SK-N-SH (cell line): ENCODE measurements at regions not wholly inside any gene's neighbourhood (a gene's known extent, or its start where the extent isn't known, plus 50 kb on each side); places are given as distances from the start of the nearest gene placed in this dataset.

Source experiments
- CTCF ChIA-PET: fragments of 300-600, 350-600 bp; formaldehyde crosslinking; extraction: SDS; loops from one replicate; lab custom pipeline; 2021; lab: Yijun Ruan, JAX
- POLR2A ChIA-PET: fragments of 350-600 bp; sonication (Branson Sonifier 250); formaldehyde crosslinking; extraction: SDS; loops from one replicate; lab custom pipeline; 2020; ENCODE audit warnings: antibody characterized with exemption, inconsistent platforms; lab: Yijun Ruan, JAX
- DNase-seq: peaks from one replicate; pipeline ENCODE4 v3.0.0; 2012
- H2AFZ ChIP-seq: fragments of 200-600 bp; sonication (generic); 2 replicates; pipeline ENCODE4 v1.8.1; 2016; ENCODE audit warnings: antibody characterized with exemption, mild to moderate bottlenecking, low read depth
- H3F3A ChIP-seq: fragments of 200-600 bp; sonication (generic); replicated peaks from 2 replicates; pipeline ENCODE3; 2016; ENCODE audit warnings: antibody characterized with exemption, mild to moderate bottlenecking; ENCODE audit not compliant: insufficient read depth
- H3K27ac ChIP-seq, 2 experiments: fragments of 200-500 bp in 1 of 2; fragments of 200-600 bp in 1 of 2; sonication (Bioruptor generic) in 1 of 2; sonication (generic), shearing (Covaris generic) in 1 of 2; 2 replicates each; pipeline versions ENCODE4 v1.5.1 to v1.6.1; 2014 to 2016; ENCODE audit warnings: low read depth in 2 of 2, inconsistent platforms in 1 of 2, low read length in 1 of 2, mild to moderate bottlenecking in 1 of 2, mixed read lengths in 1 of 2
- H3K27me3 ChIP-seq: fragments of 200-600 bp; sonication (generic), shearing (Covaris generic); 2 replicates; pipeline ENCODE4 v1.6.1; 2016; ENCODE audit warnings: mixed run types; ENCODE audit not compliant: insufficient read depth
- H3K36me3 ChIP-seq, 2 experiments: fragments of 200-500 bp in 1 of 2; fragments of 200-600 bp in 1 of 2; sonication (Bioruptor generic) in 1 of 2; sonication (generic) in 1 of 2; replicated peaks in 1 of 2; 2 replicates each; pipeline versions ENCODE3 to v1.5.1; 2014 to 2016; ENCODE audit warnings: low read length in 1 of 2, mild to moderate bottlenecking in 1 of 2; ENCODE audit not compliant: insufficient read depth in 2 of 2, control insufficient read depth in 1 of 2
- H3K4me1 ChIP-seq, 2 experiments: fragments of 200-500 bp in 1 of 2; fragments of 200-600 bp in 1 of 2; sonication (Bioruptor generic) in 1 of 2; sonication (generic), shearing (Covaris generic) in 1 of 2; 2 replicates each; pipeline versions ENCODE4 v1.5.1 to v1.6.1; 2014 to 2016; ENCODE audit warnings: low read depth in 1 of 2, low read length in 1 of 2, mixed run types in 1 of 2; ENCODE audit not compliant: insufficient read depth in 2 of 2, control insufficient read depth in 1 of 2
- H3K4me2 ChIP-seq: fragments of 200-600 bp; sonication (generic), shearing (Covaris generic); 2 replicates; pipeline ENCODE4 v1.6.1; 2017; ENCODE audit warnings: mixed run types
- H3K4me3 ChIP-seq, 2 experiments: fragments of 200-500 bp in 1 of 2; fragments of 200-600 bp in 1 of 2; sonication (Bioruptor generic) in 1 of 2; sonication (generic), shearing (Covaris generic) in 1 of 2; 2 replicates each; pipeline versions ENCODE4 v1.5.1 to v1.8.1; 2014 to 2016; ENCODE audit warnings: low read depth in 2 of 2, inconsistent platforms in 1 of 2, low read length in 1 of 2, mild to moderate bottlenecking in 1 of 2, mixed read lengths in 1 of 2, moderate library complexity in 1 of 2
- H3K79me2 ChIP-seq: fragments of 200-600 bp; sonication (generic); 2 replicates; pipeline ENCODE4 v1.8.1; 2017; ENCODE audit warnings: mild to moderate bottlenecking; ENCODE audit not compliant: insufficient read depth
- H3K9ac ChIP-seq: fragments of 200-600 bp; sonication (generic); 2 replicates; pipeline ENCODE4 v1.6.1; 2017; ENCODE audit warnings: mixed run types
- H3K9me2 ChIP-seq: fragments of 200-600 bp; sonication (generic); 2 replicates; pipeline ENCODE4 v1.6.1; 2017; ENCODE audit warnings: mixed run types
- H3K9me3 ChIP-seq: fragments of 200-600 bp; sonication (generic); 2 replicates; pipeline ENCODE4 v1.6.1; 2017; ENCODE audit warnings: mixed run types, mild to moderate bottlenecking, moderate library complexity
- H4K20me1 ChIP-seq: fragments of 200-600 bp; sonication (generic); 2 replicates; pipeline ENCODE4 v1.6.1; 2017; ENCODE audit warnings: mild to moderate bottlenecking, mixed run types; ENCODE audit not compliant: insufficient read depth
- ELF1 ChIP-seq: IDR thresholded peaks from 2 replicates; pipeline ENCODE4 v1.4.0; 2012
- EZH2phosphoT487 ChIP-seq: fragments of 200-600 bp; sonication (generic); IDR thresholded peaks from 2 replicates; pipeline ENCODE4 v1.6.1; 2017; ENCODE audit warnings: low read depth, mixed run types, mild to moderate bottlenecking, antibody characterized with exemption, moderate library complexity, borderline replicate concordance
- FOSL2 ChIP-seq: IDR thresholded peaks from 2 replicates; pipeline ENCODE4 v1.4.0; 2012; ENCODE audit warnings: low read depth, mild to moderate bottlenecking, moderate library complexity, borderline replicate concordance
- FOXJ3 ChIP-seq: sonication (generic); formaldehyde crosslinking; IDR thresholded peaks from 2 replicates; pipeline ENCODE4 v1.5.1; 2020; ENCODE audit warnings: mild to moderate bottlenecking, missing genetic modification reagents
- JUND ChIP-seq: IDR thresholded peaks from 2 replicates; pipeline ENCODE4 v1.4.0; 2012
- MAX ChIP-seq: IDR thresholded peaks from 2 replicates; pipeline ENCODE4 v1.4.0; 2012; ENCODE audit warnings: low read depth
- MEF2A ChIP-seq: IDR thresholded peaks from 2 replicates; pipeline ENCODE4 v1.4.0; 2012; ENCODE audit warnings: low read depth, borderline replicate concordance
- MXI1 ChIP-seq: IDR thresholded peaks from 2 replicates; pipeline ENCODE4 v1.6.1; 2012; ENCODE audit warnings: mild to moderate bottlenecking, low read depth, low read length, improper control_type of control experiment
- NFIC ChIP-seq: IDR thresholded peaks from 2 replicates; pipeline ENCODE4 v1.4.0; 2012; ENCODE audit warnings: borderline replicate concordance
- PBX3 ChIP-seq: IDR thresholded peaks from 2 replicates; pipeline ENCODE4; 2012
- POLR2AphosphoS5 ChIP-seq: IDR thresholded peaks from 2 replicates; pipeline ENCODE4 v1.6.1; 2012; ENCODE audit warnings: low read depth, low read length
- RCOR1 ChIP-seq: fragments of 150-350 bp; IDR thresholded peaks from 2 replicates; pipeline ENCODE4 v1.6.1; 2017; ENCODE audit warnings: antibody characterized with exemption, low read length
- REST ChIP-seq: IDR thresholded peaks from 2 replicates; pipeline ENCODE4 v1.6.1; 2012; ENCODE audit warnings: mild to moderate bottlenecking, low read depth, low read length, moderate library complexity
- TCF12 ChIP-seq: IDR thresholded peaks from 2 replicates; pipeline ENCODE4 v1.4.0; 2012
- TEAD4 ChIP-seq: IDR thresholded peaks from 2 replicates; pipeline ENCODE4 v1.4.0; 2012; ENCODE audit warnings: mild to moderate bottlenecking, borderline replicate concordance; ENCODE audit not compliant: insufficient read depth
- USF2 ChIP-seq: fragments of 150-350 bp; IDR thresholded peaks from 2 replicates; pipeline ENCODE4 v1.6.1; 2017; ENCODE audit warnings: antibody characterized with exemption, low read length, low read depth, borderline replicate concordance
- YY1 ChIP-seq: IDR thresholded peaks from 2 replicates; pipeline ENCODE4 v1.4.0; 2012; ENCODE audit warnings: low read depth, mild to moderate bottlenecking
- WGBS: methylation state at CpG from one replicate; pipeline ENCODE4 v1.1.6; 2017; ENCODE audit warnings: low lambda C conversion rate; 5-methylcytosine and 5-hydroxymethylcytosine counted together
- TF ChIP-seq, protein P1 (sequence below): fragments of 150-350 bp; IDR thresholded peaks from 2 replicates; pipeline ENCODE4 v1.6.1; 2016; ENCODE audit warnings: mild to moderate bottlenecking, low read depth, low read length
- TF ChIP-seq, protein P2 (sequence below): fragments of 200-600 bp; sonication (generic); IDR thresholded peaks from 2 replicates; pipeline ENCODE4 v1.6.1; 2017; ENCODE audit warnings: antibody characterized with exemption, mild to moderate bottlenecking, moderate library complexity
- TF ChIP-seq, protein P3 (sequence below): IDR thresholded peaks from 2 replicates; pipeline ENCODE4 v1.4.0; 2012; ENCODE audit warnings: low read depth, borderline replicate concordance

DNA sequence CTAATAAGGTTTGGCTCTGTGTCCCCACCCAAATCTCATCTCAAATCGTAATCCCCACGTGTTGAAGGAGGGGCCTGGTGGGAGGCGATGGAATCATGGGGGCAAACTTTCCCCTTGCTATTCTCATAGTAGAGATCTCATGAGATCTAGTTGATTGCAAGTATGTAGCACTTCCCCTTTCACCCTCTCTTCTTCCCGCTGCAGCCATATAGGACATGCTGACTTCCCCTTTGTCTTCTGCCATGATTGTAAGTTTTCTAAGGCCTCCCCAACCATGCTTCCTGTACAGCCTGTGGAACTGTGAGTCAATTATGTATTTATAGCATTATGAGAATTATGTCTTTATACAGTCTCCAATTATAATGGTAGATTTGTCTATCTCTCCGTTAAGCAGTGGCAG lies 594.5 kb downstream of the ACTR3B start:
- H3K9me2 ChIP-seq = no peaks in the 10 kb centered on the region
- DNase-seq = no peak
- H3K9me3 ChIP-seq = peaks cover 8% of the 10 kb centered on the region; the same call in 1 of the 2 replicates
- no peaks in the 10 kb centered on the region for H3F3A ChIP-seq
- H4K20me1 ChIP-seq = no peaks in the 10 kb centered on the region
- ChIA-PET POLR2A (no interaction called here), CTCF (no interaction called here)
- H3K4me3 ChIP-seq = no peak overlapping the region
- H3K27ac ChIP-seq = no peak overlapping the region
- H3K4me2 ChIP-seq = no peak overlapping the region
- no peaks in the 10 kb centered on the region for H3K36me3 ChIP-seq
- H3K79me2 ChIP-seq = no peaks in the 10 kb centered on the region
- H3K9ac ChIP-seq = no peak overlapping the region
- no peaks in the 10 kb centered on the region for H3K4me1 ChIP-seq
- TF ChIP-seq USF2 (no peak), FOXJ3 (no peak), PBX3 (no peak), REST (no peak), MEF2A (no peak), MXI1 (no peak), EZH2phosphoT487 (no peak), JUND (no peak), POLR2AphosphoS5 (no peak), TCF12 (no peak), NFIC (no peak), FOSL2 (no peak), MAX (no peak), YY1 (no peak), RCOR1 (no peak), TEAD4 (no peak), ELF1 (no peak)
- TF ChIP-seq, protein P1, sequence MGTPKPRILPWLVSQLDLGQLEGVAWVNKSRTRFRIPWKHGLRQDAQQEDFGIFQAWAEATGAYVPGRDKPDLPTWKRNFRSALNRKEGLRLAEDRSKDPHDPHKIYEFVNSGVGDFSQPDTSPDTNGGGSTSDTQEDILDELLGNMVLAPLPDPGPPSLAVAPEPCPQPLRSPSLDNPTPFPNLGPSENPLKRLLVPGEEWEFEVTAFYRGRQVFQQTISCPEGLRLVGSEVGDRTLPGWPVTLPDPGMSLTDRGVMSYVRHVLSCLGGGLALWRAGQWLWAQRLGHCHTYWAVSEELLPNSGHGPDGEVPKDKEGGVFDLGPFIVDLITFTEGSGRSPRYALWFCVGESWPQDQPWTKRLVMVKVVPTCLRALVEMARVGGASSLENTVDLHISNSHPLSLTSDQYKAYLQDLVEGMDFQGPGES = no peak
- TF ChIP-seq, protein P2, sequence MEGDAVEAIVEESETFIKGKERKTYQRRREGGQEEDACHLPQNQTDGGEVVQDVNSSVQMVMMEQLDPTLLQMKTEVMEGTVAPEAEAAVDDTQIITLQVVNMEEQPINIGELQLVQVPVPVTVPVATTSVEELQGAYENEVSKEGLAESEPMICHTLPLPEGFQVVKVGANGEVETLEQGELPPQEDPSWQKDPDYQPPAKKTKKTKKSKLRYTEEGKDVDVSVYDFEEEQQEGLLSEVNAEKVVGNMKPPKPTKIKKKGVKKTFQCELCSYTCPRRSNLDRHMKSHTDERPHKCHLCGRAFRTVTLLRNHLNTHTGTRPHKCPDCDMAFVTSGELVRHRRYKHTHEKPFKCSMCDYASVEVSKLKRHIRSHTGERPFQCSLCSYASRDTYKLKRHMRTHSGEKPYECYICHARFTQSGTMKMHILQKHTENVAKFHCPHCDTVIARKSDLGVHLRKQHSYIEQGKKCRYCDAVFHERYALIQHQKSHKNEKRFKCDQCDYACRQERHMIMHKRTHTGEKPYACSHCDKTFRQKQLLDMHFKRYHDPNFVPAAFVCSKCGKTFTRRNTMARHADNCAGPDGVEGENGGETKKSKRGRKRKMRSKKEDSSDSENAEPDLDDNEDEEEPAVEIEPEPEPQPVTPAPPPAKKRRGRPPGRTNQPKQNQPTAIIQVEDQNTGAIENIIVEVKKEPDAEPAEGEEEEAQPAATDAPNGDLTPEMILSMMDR = no peak
- TF ChIP-seq, protein P3, sequence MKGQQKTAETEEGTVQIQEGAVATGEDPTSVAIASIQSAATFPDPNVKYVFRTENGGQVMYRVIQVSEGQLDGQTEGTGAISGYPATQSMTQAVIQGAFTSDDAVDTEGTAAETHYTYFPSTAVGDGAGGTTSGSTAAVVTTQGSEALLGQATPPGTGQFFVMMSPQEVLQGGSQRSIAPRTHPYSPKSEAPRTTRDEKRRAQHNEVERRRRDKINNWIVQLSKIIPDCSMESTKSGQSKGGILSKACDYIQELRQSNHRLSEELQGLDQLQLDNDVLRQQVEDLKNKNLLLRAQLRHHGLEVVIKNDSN = no peak
- no peaks in the 10 kb centered on the region for H3K27me3 ChIP-seq
- no peak overlapping the region for H2AFZ ChIP-seq
- WGBS = 2% methylated on average over 5 of the region's 5 CpGs
